Mesothelial cell of epicardium (in vitro differentiated cells): ENCODE measurements at regions not wholly inside any gene's neighbourhood (a gene's known extent, or its start where the extent isn't known, plus 50 kb on each side); places are given as distances from the start of the nearest gene placed in this dataset.

Experiments
- DNase-seq, 2 experiments: peaks; one replicate each; pipeline ENCODE4 v3.0.0; 2021; ENCODE audit warnings: low spot score in 2 of 2; ENCODE audit not compliant: unreplicated experiment in 2 of 2
- H3K27ac Mint-ChIP-seq: 2 replicates; pipeline ENCODE4 v1.8.0; 2021; ENCODE audit warnings: mixed read lengths
- H3K27me3 Mint-ChIP-seq: 2 replicates; pipeline ENCODE4 v1.8.0; 2021; ENCODE audit warnings: low read depth, mixed read lengths
- H3K36me3 Mint-ChIP-seq: 2 replicates; pipeline ENCODE4 v1.8.0; 2021; ENCODE audit warnings: mixed read lengths
- H3K4me1 Mint-ChIP-seq: 2 replicates; pipeline ENCODE4 v1.8.0; 2021; ENCODE audit warnings: mixed read lengths
- H3K4me3 Mint-ChIP-seq: 2 replicates; pipeline ENCODE4 v1.8.0; 2021; ENCODE audit warnings: mild to moderate bottlenecking, moderate library complexity, mixed read lengths
- H3K9me3 Mint-ChIP-seq: 2 replicates; pipeline ENCODE4 v1.8.0; 2021; ENCODE audit warnings: mixed read lengths
- CTCF ChIP-seq: fragments of 200-600 bp; sonication (generic); IDR thresholded peaks from one replicate; pipeline ENCODE4 v1.5.0; 2021; ENCODE audit warnings: antibody characterized with exemption; ENCODE audit not compliant: unreplicated experiment

- H3K27ac Mint-ChIP-seq: no peak overlapping the region
- no peaks in the 10 kb centered on the region for H3K4me1 Mint-ChIP-seq
- peaks cover 75% of the 10 kb centered on the region for H3K9me3 Mint-ChIP-seq
- H3K36me3 Mint-ChIP-seq: peaks cover 25% of the 10 kb centered on the region
- DNase-seq: no peak
- no peaks in the 10 kb centered on the region for H3K27me3 Mint-ChIP-seq
- H3K4me3 Mint-ChIP-seq: no peak overlapping the region
- no peak for TF ChIP-seq CTCF
These were observed 1490.3 kb downstream of the UQCRFS1 start for GRCh38 chr19:27722625-27723024.

GRCh38 chr19:27720155-27720554, 1492.8 kb downstream of the UQCRFS1 start:
- Mint-ChIP-seq H3K27ac (no peak overlapping the region), H3K4me1 (no peaks in the 10 kb centered on the region), H3K36me3 (peaks cover 8% of the 10 kb centered on the region), H3K4me3 (no peak overlapping the region), H3K27me3 (no peaks in the 10 kb centered on the region), H3K9me3 (peaks cover 83% of the 10 kb centered on the region)
- no peak for DNase-seq
- no peak for TF ChIP-seq CTCF

- H3K9me3 Mint-ChIP-seq: peaks cover 84% of the 10 kb centered on the region
- no peak for TF ChIP-seq CTCF
- no peak overlapping the region for H3K4me3 Mint-ChIP-seq
- H3K27ac Mint-ChIP-seq: no peak overlapping the region
- DNase-seq: no peak
- H3K27me3 Mint-ChIP-seq: no peaks in the 10 kb centered on the region
- H3K36me3 Mint-ChIP-seq: peaks cover 4% of the 10 kb centered on the region
- no peaks in the 10 kb centered on the region for H3K4me1 Mint-ChIP-seq
These were observed 1493.9 kb downstream of the UQCRFS1 start for GRCh38 chr19:27719034-27719433.

GRCh38 chr19:27718234-27718633, 1494.7 kb downstream of the UQCRFS1 start:
- peaks cover 4% of the 10 kb centered on the region for H3K36me3 Mint-ChIP-seq
- TF ChIP-seq CTCF: no peak
- H3K9me3 Mint-ChIP-seq: peaks cover 86% of the 10 kb centered on the region

GRCh38 chr19:27717825-27718224, 1495.1 kb downstream of the UQCRFS1 start:
- H3K27me3 Mint-ChIP-seq: no peaks in the 10 kb centered on the region
- H3K4me3 Mint-ChIP-seq: no peak overlapping the region
- peaks cover 4% of the 10 kb centered on the region for H3K36me3 Mint-ChIP-seq
- H3K9me3 Mint-ChIP-seq: peaks cover 87% of the 10 kb centered on the region
- TF ChIP-seq CTCF: no peak
- no peak overlapping the region for H3K27ac Mint-ChIP-seq
- H3K4me1 Mint-ChIP-seq: no peaks in the 10 kb centered on the region
- no peak for DNase-seq

More at GRCh38 chr19:27718234-27718633, 1494.7 kb downstream of the UQCRFS1 start:
- no peak for DNase-seq
- no peak overlapping the region for H3K4me3 Mint-ChIP-seq
- no peaks in the 10 kb centered on the region for H3K27me3 Mint-ChIP-seq
- H3K4me1 Mint-ChIP-seq: no peaks in the 10 kb centered on the region
- H3K27ac Mint-ChIP-seq: no peak overlapping the region

- Mint-ChIP-seq H3K27ac (no peak overlapping the region), H3K9me3 (peaks cover 89% of the 10 kb centered on the region), H3K36me3 (no peaks in the 10 kb centered on the region), H3K4me3 (no peak overlapping the region), H3K27me3 (no peaks in the 10 kb centered on the region), H3K4me1 (no peaks in the 10 kb centered on the region)
- DNase-seq: no peak
- no peak for TF ChIP-seq CTCF
These were observed 1496.0 kb downstream of the UQCRFS1 start for GRCh38 chr19:27716922-27717321.
